Trophoblast cell (in vitro differentiated cells and primary cell): ENCODE measurements at regions not wholly inside any gene's neighbourhood (a gene's known extent, or its start where the extent isn't known, plus 50 kb on each side); places are given as distances from the start of the nearest gene placed in this dataset.

Source experiments
- DNase-seq, 2 donors: peaks; one replicate each; pipeline ENCODE4 v3.0.0-alpha.2; 2016
- H2AFZ ChIP-seq: 2 replicates; pipeline ENCODE4 v1.6.1; 2013; ENCODE audit warnings: low read length, moderate library complexity, mild to moderate bottlenecking; ENCODE audit not compliant: insufficient read depth, poor library complexity
- H2AK5ac ChIP-seq: 2 replicates; pipeline ENCODE4 v1.6.1; 2013; ENCODE audit warnings: mild to moderate bottlenecking, low read length
- H2BK120ac ChIP-seq: 2 replicates; pipeline ENCODE4 v1.6.1; 2013; ENCODE audit warnings: low read length, mild to moderate bottlenecking, moderate library complexity; ENCODE audit not compliant: insufficient read depth, poor library complexity
- H2BK12ac ChIP-seq: 2 replicates; pipeline ENCODE4 v1.6.1; 2013; ENCODE audit warnings: mild to moderate bottlenecking, low read length, moderate library complexity
- H2BK5ac ChIP-seq: 2 replicates; pipeline ENCODE4 v1.6.1; 2013; ENCODE audit warnings: low read length, low read depth, moderate library complexity, mild to moderate bottlenecking; ENCODE audit not compliant: poor library complexity
- H3K14ac ChIP-seq: 2 replicates; pipeline ENCODE4 v1.6.1; 2013; ENCODE audit warnings: mild to moderate bottlenecking, low read length
- H3K18ac ChIP-seq: 2 replicates; pipeline ENCODE4 v1.6.1; 2013; ENCODE audit warnings: mild to moderate bottlenecking, low read length
- H3K23ac ChIP-seq: 2 replicates; pipeline ENCODE4 v1.6.1; 2013; ENCODE audit warnings: low read length
- H3K27ac ChIP-seq: 2 replicates; pipeline ENCODE4 v1.5.1; 2013; ENCODE audit warnings: low read depth, mild to moderate bottlenecking, inconsistent platforms, low read length, moderate library complexity
- H3K27me3 ChIP-seq: 2 replicates; pipeline ENCODE4 v1.6.1; 2013; ENCODE audit warnings: inconsistent platforms, mild to moderate bottlenecking, low read length, moderate library complexity; ENCODE audit not compliant: insufficient read depth
- H3K36me3 ChIP-seq, 2 experiments: 1 replicate in 1 of 2; 2 replicates in 1 of 2; pipeline ENCODE4 v1.6.1; 2013; ENCODE audit warnings: low read length in 2 of 2, mild to moderate bottlenecking in 2 of 2, moderate library complexity in 1 of 2; ENCODE audit not compliant: insufficient read depth in 2 of 2, control insufficient read depth in 1 of 2
- H3K4ac ChIP-seq: 2 replicates; pipeline ENCODE4 v1.6.1; 2013; ENCODE audit warnings: low read depth, mild to moderate bottlenecking, low read length, moderate library complexity
- H3K4me1 ChIP-seq, 2 experiments: 1 replicate in 1 of 2; 2 replicates in 1 of 2; pipeline ENCODE4 v1.6.1; 2013; ENCODE audit warnings: low read length in 2 of 2, mild to moderate bottlenecking in 2 of 2, moderate library complexity in 1 of 2; ENCODE audit not compliant: insufficient read depth in 2 of 2, control insufficient read depth in 1 of 2
- H3K4me2 ChIP-seq: 2 replicates; pipeline ENCODE4 v1.6.1; 2013; ENCODE audit warnings: inconsistent platforms, mild to moderate bottlenecking, low read length, moderate library complexity
- H3K4me3 ChIP-seq: 2 replicates; pipeline ENCODE4 v1.5.1; 2013; ENCODE audit warnings: mild to moderate bottlenecking, low read depth, low read length, inconsistent platforms
- H3K79me1 ChIP-seq: one replicate; pipeline ENCODE4 v1.6.1; 2013; ENCODE audit warnings: low read length
- H3K79me2 ChIP-seq: 2 replicates; pipeline ENCODE4 v1.6.1; 2013; ENCODE audit warnings: low read length, mild to moderate bottlenecking; ENCODE audit not compliant: control insufficient read depth, insufficient read depth, poor library complexity
- H3K9ac ChIP-seq: 2 replicates; pipeline ENCODE4 v1.6.1; 2013; ENCODE audit warnings: mild to moderate bottlenecking, low read length
- H3K9me3 ChIP-seq: 2 replicates; pipeline ENCODE4 v1.6.1; 2013; ENCODE audit warnings: low read depth, mild to moderate bottlenecking, control low read depth, inconsistent platforms, low read length; ENCODE audit not compliant: insufficient read depth
- H4K12ac ChIP-seq: 2 replicates; pipeline ENCODE4 v1.6.1; 2013; ENCODE audit warnings: low read depth, mild to moderate bottlenecking, low read length, moderate library complexity
- H4K8ac ChIP-seq: 2 replicates; pipeline ENCODE4 v1.6.1; 2013; ENCODE audit warnings: low read depth, mild to moderate bottlenecking, low read length, moderate library complexity
- H4K91ac ChIP-seq: one replicate; pipeline ENCODE4 v1.6.1; 2013; ENCODE audit warnings: low read depth, mild to moderate bottlenecking, low read length, moderate library complexity
- WGBS: extraction: QIAGEN DNeasy Blood & Tissue Kit; methylation state at CpG from one replicate; pipeline ENCODE4 v1.1.7; 2013; ENCODE audit warnings: missing lambda C conversion rate; ENCODE audit not compliant: insufficient read length, insufficient coverage; ENCODE audit errors: extremely low coverage; 5-methylcytosine and 5-hydroxymethylcytosine counted together

DNA sequence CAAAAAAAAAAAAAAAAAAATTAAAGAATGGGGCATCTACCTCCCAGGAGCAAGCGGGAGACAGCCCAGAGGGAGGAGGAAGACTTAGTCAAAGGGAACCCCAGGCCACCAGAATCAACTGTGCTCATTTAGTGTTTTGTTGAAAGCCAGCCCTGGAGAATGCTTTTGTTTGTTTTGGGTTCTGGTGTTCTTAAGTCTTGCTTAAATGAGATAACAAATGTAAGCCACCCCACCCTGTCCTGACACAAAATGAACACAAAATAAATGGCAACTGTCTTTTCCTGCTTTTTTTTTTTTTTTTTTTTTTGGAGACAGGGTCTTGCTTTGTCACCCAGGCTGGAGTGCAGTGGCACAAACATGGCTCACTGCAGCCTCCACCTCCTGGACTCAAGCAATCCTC lies 165.0 kb upstream of the JARID2 start:
- DNase-seq: no peak
- H2BK120ac ChIP-seq: no peak overlapping the region
- H3K79me1 ChIP-seq: peaks cover 8% of the 10 kb centered on the region
- no peaks in the 10 kb centered on the region for H3K79me2 ChIP-seq
- no peak overlapping the region for H3K27ac ChIP-seq
- H3K9me3 ChIP-seq: no peaks in the 10 kb centered on the region
- H3K36me3 ChIP-seq: no peaks in the 10 kb centered on the region
- no peak overlapping the region for H3K4me3 ChIP-seq
- H2BK5ac ChIP-seq: no peak overlapping the region
- no peak overlapping the region for H3K18ac ChIP-seq
- no peak overlapping the region for H2AFZ ChIP-seq
- H4K8ac ChIP-seq: no peak overlapping the region
- no peak overlapping the region for H2BK12ac ChIP-seq
- H3K4me2 ChIP-seq: no peak overlapping the region
- no peak overlapping the region for H4K91ac ChIP-seq
- no peak overlapping the region for H4K12ac ChIP-seq
- H3K14ac ChIP-seq: no peak overlapping the region
- H2AK5ac ChIP-seq: no peak overlapping the region
- H3K27me3 ChIP-seq: no peaks in the 10 kb centered on the region
- WGBS: no CpG with 5 or more reads among the region's 1 CpG
- H3K9ac ChIP-seq: no peak overlapping the region
- H3K4me1 ChIP-seq: peaks cover 16 to 22% of the 10 kb centered on the region in 2 experiments
- H3K23ac ChIP-seq: no peak overlapping the region
- no peak overlapping the region for H3K4ac ChIP-seq

DNA sequence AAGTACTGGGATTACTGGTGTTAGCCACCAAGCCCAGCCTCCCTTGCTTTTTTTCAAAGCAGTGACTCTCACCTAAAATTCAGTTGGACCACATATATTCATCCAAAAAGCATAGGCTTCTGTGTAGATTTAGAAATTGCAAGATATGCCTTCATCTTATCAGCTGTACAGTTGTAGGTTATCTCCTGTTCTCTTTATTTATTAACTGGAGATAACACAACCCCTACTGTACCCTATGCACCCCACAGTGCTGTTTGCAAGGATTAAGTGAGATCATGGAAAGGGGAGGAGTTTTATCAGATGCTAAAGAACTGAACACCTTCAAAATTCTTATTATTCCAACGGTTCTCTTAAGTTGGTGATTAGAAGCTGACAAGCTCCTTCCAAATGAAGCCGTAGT lies 164.4 kb upstream of the JARID2 start:
- H3K18ac ChIP-seq: no peak overlapping the region
- H3K4me3 ChIP-seq: no peak overlapping the region
- no peak overlapping the region for H2AK5ac ChIP-seq
- DNase-seq: no peak
- no peak overlapping the region for H2BK120ac ChIP-seq
- no peak overlapping the region for H3K4me2 ChIP-seq
- no CpG with 5 or more reads among the region's 2 CpGs for WGBS
- H3K23ac ChIP-seq: no peak overlapping the region
- no peak overlapping the region for H2BK12ac ChIP-seq
- H4K12ac ChIP-seq: no peak overlapping the region
- H3K79me2 ChIP-seq: no peaks in the 10 kb centered on the region
- no peaks in the 10 kb centered on the region for H3K9me3 ChIP-seq
- H3K4me1 ChIP-seq: peaks cover 16 to 20% of the 10 kb centered on the region in 2 experiments
- H3K27ac ChIP-seq: no peak overlapping the region
- H3K79me1 ChIP-seq: peaks cover 6% of the 10 kb centered on the region
- no peaks in the 10 kb centered on the region for H3K36me3 ChIP-seq
- H3K27me3 ChIP-seq: no peaks in the 10 kb centered on the region
- no peak overlapping the region for H3K14ac ChIP-seq
- H4K8ac ChIP-seq: no peak overlapping the region
- no peak overlapping the region for H2BK5ac ChIP-seq
- H2AFZ ChIP-seq: no peak overlapping the region
- no peak overlapping the region for H3K9ac ChIP-seq
- H3K4ac ChIP-seq: no peak overlapping the region
- no peak overlapping the region for H4K91ac ChIP-seq

DNA sequence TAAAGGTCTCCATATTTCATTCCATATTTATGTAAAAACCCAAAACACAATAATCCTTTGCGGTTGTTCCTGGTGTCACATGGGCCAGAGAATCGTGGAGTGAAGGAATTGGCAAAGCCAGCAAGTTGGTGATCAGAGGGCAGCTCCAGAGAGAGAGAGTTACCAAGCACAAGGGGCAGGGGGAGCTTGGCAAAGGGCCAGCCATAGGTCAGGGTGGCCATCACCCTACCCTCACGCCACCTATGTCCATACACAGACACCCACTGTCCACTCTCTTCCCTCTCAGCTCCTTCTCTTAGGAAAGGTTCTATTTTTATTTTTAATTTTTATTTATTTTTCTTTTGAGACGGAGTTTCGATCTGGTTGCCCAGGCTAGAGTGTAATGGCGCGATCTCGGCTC lies 163.2 kb upstream of the JARID2 start:
- H4K91ac ChIP-seq: no peak overlapping the region
- no peak overlapping the region for H3K18ac ChIP-seq
- peaks cover 10 to 13% of the 10 kb centered on the region in 2 experiments for H3K4me1 ChIP-seq
- no peak overlapping the region for H3K9ac ChIP-seq
- no peak overlapping the region for H2BK5ac ChIP-seq
- peaks cover 4% of the 10 kb centered on the region for H3K79me1 ChIP-seq
- H3K9me3 ChIP-seq: no peaks in the 10 kb centered on the region
- no CpG with 5 or more reads among the region's 8 CpGs for WGBS
- no peak overlapping the region for H3K14ac ChIP-seq
- H2AFZ ChIP-seq: no peak overlapping the region
- no peak overlapping the region for H3K4me2 ChIP-seq
- no peak overlapping the region for H4K8ac ChIP-seq
- H3K27me3 ChIP-seq: no peaks in the 10 kb centered on the region
- no peak overlapping the region for H2AK5ac ChIP-seq
- no peak overlapping the region for H2BK12ac ChIP-seq
- H3K79me2 ChIP-seq: no peaks in the 10 kb centered on the region
- H3K23ac ChIP-seq: no peak overlapping the region
- no peak overlapping the region for H3K4ac ChIP-seq
- H3K27ac ChIP-seq: no peak overlapping the region
- H4K12ac ChIP-seq: no peak overlapping the region
- no peak overlapping the region for H3K4me3 ChIP-seq
- no peak for DNase-seq
- H3K36me3 ChIP-seq: no peaks in the 10 kb centered on the region
- H2BK120ac ChIP-seq: no peak overlapping the region

DNA sequence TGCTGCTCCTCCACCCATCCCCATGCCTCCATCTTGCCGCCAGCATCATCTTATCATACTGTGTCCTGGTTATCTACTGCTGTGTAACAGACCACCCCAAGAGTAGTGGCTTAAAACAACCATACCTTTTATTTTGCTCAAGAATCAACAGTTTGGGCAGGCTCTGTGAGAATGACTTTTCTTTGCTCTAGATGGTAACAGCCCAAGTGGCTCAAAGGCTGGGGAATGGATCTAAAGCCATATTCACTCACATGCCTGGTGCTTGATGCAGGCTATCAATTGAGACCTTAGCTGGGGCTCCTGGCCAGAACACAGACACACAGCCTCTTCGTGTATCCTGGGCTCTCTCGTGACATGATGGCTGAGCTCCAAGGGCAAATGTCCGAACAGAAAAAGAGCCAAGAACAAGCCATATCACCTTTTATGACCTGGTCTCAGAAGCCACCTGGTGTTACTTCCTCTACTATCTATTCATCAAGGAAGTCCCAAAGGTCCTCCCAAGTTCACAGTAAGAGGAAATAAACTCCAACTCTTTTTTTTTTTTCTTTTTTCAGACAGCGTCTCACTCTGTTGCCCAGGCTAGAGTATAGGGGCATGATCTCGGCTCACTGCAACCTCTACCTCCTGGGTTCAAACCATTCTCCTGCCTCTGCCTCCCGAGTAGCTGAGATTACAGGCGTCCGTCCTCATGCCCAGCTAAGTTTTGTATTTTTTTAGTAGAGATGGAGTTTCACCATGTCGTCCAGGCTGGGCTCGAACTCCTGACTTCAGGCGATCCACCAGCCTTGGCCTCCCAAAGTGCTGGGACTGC lies 159.3 kb upstream of the JARID2 start:
- no peak overlapping the region for H2BK120ac ChIP-seq
- no peak overlapping the region for H4K12ac ChIP-seq
- no peak for DNase-seq
- no peak overlapping the region for H3K4ac ChIP-seq
- no peak overlapping the region for H3K14ac ChIP-seq
- H2BK12ac ChIP-seq: no peak overlapping the region
- WGBS: no CpG with 5 or more reads among the region's 12 CpGs
- H3K27me3 ChIP-seq: no peaks in the 10 kb centered on the region
- no peak overlapping the region for H4K8ac ChIP-seq
- no peak overlapping the region for H2BK5ac ChIP-seq
- H3K9me3 ChIP-seq: no peaks in the 10 kb centered on the region
- no peak overlapping the region for H3K9ac ChIP-seq
- no peak overlapping the region for H3K18ac ChIP-seq
- no peaks in the 10 kb centered on the region for H3K79me2 ChIP-seq
- H3K4me1 ChIP-seq: peaks cover 5 to 12% of the 10 kb centered on the region in 2 experiments
- no peak overlapping the region for H2AK5ac ChIP-seq
- no peak overlapping the region for H2AFZ ChIP-seq
- no peak overlapping the region for H3K4me3 ChIP-seq
- no peaks in the 10 kb centered on the region for H3K79me1 ChIP-seq
- H3K4me2 ChIP-seq: no peak overlapping the region
- H3K27ac ChIP-seq: no peak overlapping the region
- no peaks in the 10 kb centered on the region for H3K36me3 ChIP-seq
- no peak overlapping the region for H4K91ac ChIP-seq
- H3K23ac ChIP-seq: no peak overlapping the region
